KMS-11 (cell line): ENCODE measurements at regions not wholly inside any gene's neighbourhood (a gene's known extent, or its start where the extent isn't known, plus 50 kb on each side); places are given as distances from the start of the nearest gene placed in this dataset.

Experiments
- H2AFZ ChIP-seq: fragments of 200-600 bp; sonication (generic); 2 replicates; pipeline ENCODE4 v1.6.1; 2016; ENCODE audit warnings: antibody characterized with exemption, mixed run types, low read depth
- H3K27ac ChIP-seq: fragments of 200-600 bp; sonication (generic); 2 replicates; pipeline ENCODE4 v1.6.1; 2016; ENCODE audit warnings: mild to moderate bottlenecking, mixed run types
- H3K27me3 ChIP-seq: fragments of 200-600 bp; sonication (generic); 2 replicates; pipeline ENCODE4 v1.6.1; 2017; ENCODE audit warnings: mild to moderate bottlenecking, low read depth, mixed run types, moderate library complexity; ENCODE audit not compliant: insufficient read depth
- H3K36me3 ChIP-seq: fragments of 200-600 bp; sonication (generic); 2 replicates; pipeline ENCODE4 v1.6.1; 2017; ENCODE audit warnings: mild to moderate bottlenecking, mixed run types; ENCODE audit not compliant: insufficient read depth
- H3K4me1 ChIP-seq: fragments of 200-600 bp; sonication (generic); 2 replicates; pipeline ENCODE4 v1.6.1; 2016; ENCODE audit warnings: mild to moderate bottlenecking, low read depth, mixed run types; ENCODE audit not compliant: poor library complexity, severe bottlenecking
- H3K4me2 ChIP-seq: fragments of 200-600 bp; sonication (generic); 2 replicates; pipeline ENCODE4 v1.7.0; 2016; ENCODE audit warnings: mild to moderate bottlenecking, mixed run types
- H3K4me3 ChIP-seq: fragments of 200-600 bp; sonication (generic); IDR thresholded peaks from 2 replicates; pipeline ENCODE4 v1.6.1; 2017; ENCODE audit warnings: low read depth, low read length, mixed read lengths; ENCODE audit not compliant: insufficient read depth
- H3K79me2 ChIP-seq: fragments of 200-600 bp; sonication (generic); 2 replicates; pipeline ENCODE4 v1.6.1; 2016; ENCODE audit warnings: low read depth, mixed run types; ENCODE audit not compliant: insufficient read depth
- H3K9ac ChIP-seq: fragments of 200-600 bp; sonication (generic); 2 replicates; pipeline ENCODE4 v1.6.1; 2016; ENCODE audit warnings: mild to moderate bottlenecking, mixed run types
- H4K20me1 ChIP-seq: fragments of 200-600 bp; sonication (generic); 2 replicates; pipeline ENCODE4 v1.6.1; 2016; ENCODE audit warnings: mild to moderate bottlenecking, mixed run types; ENCODE audit not compliant: insufficient read depth
- CTCF ChIP-seq: fragments of 200-600 bp; sonication (generic); conservative IDR thresholded peaks from 2 replicates; pipeline ENCODE4 v1.6.1; 2017; ENCODE audit warnings: low read depth, mild to moderate bottlenecking, antibody characterized with exemption, low read length, moderate library complexity, mixed read lengths

- no peaks in the 10 kb centered on the region for H4K20me1 ChIP-seq
- TF ChIP-seq CTCF = no peak
Measured at GRCh38 chr2:58702302-58702885, 461.3 kb upstream of the FANCL start.

GRCh38 chr2:58701688-58702301, 460.7 kb upstream of the FANCL start:
- Histone ChIP-seq H3K79me2 (no peaks in the 10 kb centered on the region), H4K20me1 (no peaks in the 10 kb centered on the region), H3K4me3 (no peak overlapping the region), H3K9ac (no peak overlapping the region), H3K36me3 (no peaks in the 10 kb centered on the region), H3K4me2 (no peak overlapping the region), H3K27ac (no peak overlapping the region), H2AFZ (no peak overlapping the region), H3K4me1 (no peaks in the 10 kb centered on the region), H3K27me3 (no peaks in the 10 kb centered on the region)
- no peak for TF ChIP-seq CTCF

More at GRCh38 chr2:58702302-58702885, 461.3 kb upstream of the FANCL start:
- H3K36me3 ChIP-seq = no peaks in the 10 kb centered on the region
- no peak overlapping the region for H2AFZ ChIP-seq
- H3K4me3 ChIP-seq = no peak overlapping the region
- no peak overlapping the region for H3K4me2 ChIP-seq
- H3K9ac ChIP-seq = no peak overlapping the region
- H3K4me1 ChIP-seq = no peaks in the 10 kb centered on the region
- no peaks in the 10 kb centered on the region for H3K79me2 ChIP-seq
- no peak overlapping the region for H3K27ac ChIP-seq
- no peaks in the 10 kb centered on the region for H3K27me3 ChIP-seq

GRCh38 chr2:58700591-58700990, 459.5 kb upstream of the FANCL start:
- Histone ChIP-seq H3K4me2 (no peak overlapping the region), H4K20me1 (no peaks in the 10 kb centered on the region), H3K4me3 (no peak overlapping the region), H3K27me3 (no peaks in the 10 kb centered on the region), H3K36me3 (no peaks in the 10 kb centered on the region), H3K27ac (no peak overlapping the region), H3K4me1 (no peaks in the 10 kb centered on the region), H3K9ac (no peak overlapping the region), H2AFZ (no peak overlapping the region), H3K79me2 (no peaks in the 10 kb centered on the region)
- no peak for TF ChIP-seq CTCF

- no peaks in the 10 kb centered on the region for H3K79me2 ChIP-seq
- no peaks in the 10 kb centered on the region for H3K4me1 ChIP-seq
- no peak for TF ChIP-seq CTCF
- no peak overlapping the region for H3K27ac ChIP-seq
- H2AFZ ChIP-seq = no peak overlapping the region
- H4K20me1 ChIP-seq = no peaks in the 10 kb centered on the region
- H3K36me3 ChIP-seq = no peaks in the 10 kb centered on the region
- H3K9ac ChIP-seq = no peak overlapping the region
- no peak overlapping the region for H3K4me3 ChIP-seq
- H3K27me3 ChIP-seq = no peaks in the 10 kb centered on the region
- H3K4me2 ChIP-seq = no peak overlapping the region
Measured at GRCh38 chr2:58699411-58699810, 458.3 kb upstream of the FANCL start.
